ENCODE measurements at regions not wholly inside any gene's neighbourhood (a gene's known extent, or its start where the extent isn't known, plus 50 kb on each side); places are given as distances from the start of the nearest gene placed in this dataset.

DNA sequence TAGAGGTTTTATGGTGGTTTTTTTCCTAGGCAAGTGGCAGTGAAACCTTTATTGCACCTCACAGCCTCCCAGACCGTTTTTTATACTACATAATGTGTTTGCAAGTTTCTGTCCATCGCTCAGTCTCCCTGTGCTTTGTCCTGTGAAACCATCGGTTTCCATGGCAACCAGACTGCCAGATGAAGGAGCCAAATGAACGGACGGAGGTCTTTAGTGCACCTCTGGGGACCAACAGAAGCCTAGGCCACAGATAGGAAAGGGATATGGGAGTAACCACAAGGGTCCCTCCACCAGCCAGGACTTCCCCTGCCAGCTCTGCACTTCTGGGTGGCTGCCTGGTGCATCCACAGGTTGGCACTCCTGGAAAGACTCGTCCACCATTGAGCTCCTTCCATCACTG is 165.0 kb downstream of the CHST1 start:
- no peak overlapping the region for H2AFZ ChIP-seq
- H3K9me2 ChIP-seq (ENCODE audit: insufficient read depth) = no peaks in the 10 kb centered on the region
- H3K4me1 ChIP-seq (ENCODE audit: insufficient read depth) = no peaks in the 10 kb centered on the region
- H4K20me1 ChIP-seq (ENCODE audit: insufficient read depth) = no peaks in the 10 kb centered on the region
- no peaks in the 10 kb centered on the region for H3K9me3 ChIP-seq (ENCODE audit: low read depth)
- H3K27me3 ChIP-seq (replicated peaks; ENCODE audit: insufficient read depth) = 0 out of 2 replicates have a peak, but pooled peaks cover 14% of the 10 kb centered on the region
- no peaks in the 10 kb centered on the region for H3K36me3 ChIP-seq (ENCODE audit: low read depth)
- DNase-seq = no peak
- H3K4me3 ChIP-seq = no peak overlapping the region
- no peaks in the 10 kb centered on the region for H3K79me2 ChIP-seq (ENCODE audit: insufficient read depth)
- TF ChIP-seq EZH2phosphoT487 (IDR thresholded peaks at IDR 0.05; ENCODE audit: insufficient read depth, low read depth) (no peak), EZH2 (IDR thresholded peaks at IDR 0.05; ENCODE audit: insufficient read depth, poor library complexity, severe bottlenecking) (no peak)
- H3F3A ChIP-seq (ENCODE audit: insufficient read depth) = no peaks in the 10 kb centered on the region
- in situ Hi-C loops (cut with MboI) = no loop called here
- WGBS, 2 experiments (ENCODE audit: low coverage in 1 of 2, low lambda C conversion rate in 2 of 2, missing lambda C conversion rate in 2 of 2) = 10 to 13% methylated on average over 6 of the region's 6 CpGs
- no peak overlapping the region for H3K9ac ChIP-seq
- H3K27ac ChIP-seq = no peak overlapping the region
- no peak overlapping the region for H3K4me2 ChIP-seq (ENCODE audit: unreplicated experiment)

GRCh38 chr11:45494738-45495137 is 170.7 kb downstream of the CHST1 start:
- Histone ChIP-seq H3K27ac (no peak overlapping the region), H3K9me2 (ENCODE audit: insufficient read depth) (no peaks in the 10 kb centered on the region), H3K9me3 (ENCODE audit: low read depth) (no peaks in the 10 kb centered on the region), H3K36me3 (ENCODE audit: low read depth) (no peaks in the 10 kb centered on the region), H3K27me3 (replicated peaks; ENCODE audit: insufficient read depth) (peaks cover 32% of the 10 kb centered on the region), H3F3A (ENCODE audit: insufficient read depth) (no peaks in the 10 kb centered on the region), H3K9ac (no peak overlapping the region), H2AFZ (no peak overlapping the region), H3K4me2 (ENCODE audit: unreplicated experiment) (no peak overlapping the region), H3K4me1 (ENCODE audit: insufficient read depth) (no peaks in the 10 kb centered on the region), H4K20me1 (ENCODE audit: insufficient read depth) (no peaks in the 10 kb centered on the region), H3K4me3 (no peak overlapping the region), H3K79me2 (ENCODE audit: insufficient read depth) (no peaks in the 10 kb centered on the region)
- in situ Hi-C loops (cut with MboI) = no loop called here
- TF ChIP-seq EZH2 (IDR thresholded peaks at IDR 0.05; ENCODE audit: insufficient read depth, poor library complexity, severe bottlenecking) = no peak
- TF ChIP-seq EZH2phosphoT487 (IDR thresholded peaks at IDR 0.05; ENCODE audit: insufficient read depth, low read depth) = no peak
- 38 to 50% methylated on average over 2 of the region's 2 CpGs for WGBS, 2 experiments (ENCODE audit: low coverage in 1 of 2, low lambda C conversion rate in 2 of 2, missing lambda C conversion rate in 2 of 2)
- DNase-seq = no peak

DNA sequence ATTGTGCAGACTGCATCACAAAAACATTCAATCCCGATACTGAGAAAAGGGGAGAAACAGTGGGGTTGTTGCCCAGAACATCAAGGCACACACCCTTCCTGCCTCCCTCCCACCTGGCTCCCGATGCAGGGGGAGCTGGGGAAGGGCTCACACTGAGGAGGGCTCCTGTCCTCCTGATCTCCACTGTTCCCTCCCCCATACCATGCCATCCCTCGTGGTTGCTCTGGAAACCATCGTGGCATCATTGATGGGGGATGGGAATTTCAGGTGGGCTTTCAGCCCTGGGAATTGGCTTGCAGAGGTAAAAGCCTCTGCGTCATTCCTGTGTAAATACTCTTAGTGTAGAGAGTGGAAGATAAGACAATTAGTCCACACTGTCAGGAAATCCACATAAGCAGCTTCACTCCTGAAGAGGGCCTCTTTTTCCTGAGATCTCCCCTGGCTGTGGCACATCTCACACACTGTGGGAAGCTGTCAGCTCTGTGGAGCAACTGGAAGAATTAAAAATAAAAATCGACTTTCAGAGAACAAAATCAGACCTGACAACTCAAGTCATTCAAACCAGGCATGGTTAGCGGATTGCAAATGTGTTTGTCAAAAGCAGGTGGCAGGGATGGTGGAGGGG is 176.0 kb downstream of the CHST1 start:
- Histone ChIP-seq H3F3A (ENCODE audit: insufficient read depth) (no peaks in the 10 kb centered on the region), H3K4me1 (ENCODE audit: insufficient read depth) (no peaks in the 10 kb centered on the region), H3K9me2 (ENCODE audit: insufficient read depth) (no peaks in the 10 kb centered on the region), H3K27ac (no peak overlapping the region), H3K4me3 (no peak overlapping the region), H4K20me1 (ENCODE audit: insufficient read depth) (no peaks in the 10 kb centered on the region), H3K27me3 (replicated peaks; ENCODE audit: insufficient read depth) (peaks cover 24% of the 10 kb centered on the region), H3K79me2 (ENCODE audit: insufficient read depth) (no peaks in the 10 kb centered on the region), H3K9ac (no peak overlapping the region), H3K4me2 (ENCODE audit: unreplicated experiment) (no peak overlapping the region), H2AFZ (no peak overlapping the region), H3K36me3 (ENCODE audit: low read depth) (no peaks in the 10 kb centered on the region), H3K9me3 (ENCODE audit: low read depth) (no peaks in the 10 kb centered on the region)
- no peak for TF ChIP-seq EZH2phosphoT487 (IDR thresholded peaks at IDR 0.05; ENCODE audit: insufficient read depth, low read depth)
- no peak for TF ChIP-seq EZH2 (IDR thresholded peaks at IDR 0.05; ENCODE audit: insufficient read depth, poor library complexity, severe bottlenecking)
- no peak for DNase-seq
- WGBS, 2 experiments (ENCODE audit: low coverage in 1 of 2, low lambda C conversion rate in 2 of 2, missing lambda C conversion rate in 2 of 2) = 30% methylated on average over 7 of the region's 7 CpGs
- in situ Hi-C loops (cut with MboI) = no loop called here

DNA sequence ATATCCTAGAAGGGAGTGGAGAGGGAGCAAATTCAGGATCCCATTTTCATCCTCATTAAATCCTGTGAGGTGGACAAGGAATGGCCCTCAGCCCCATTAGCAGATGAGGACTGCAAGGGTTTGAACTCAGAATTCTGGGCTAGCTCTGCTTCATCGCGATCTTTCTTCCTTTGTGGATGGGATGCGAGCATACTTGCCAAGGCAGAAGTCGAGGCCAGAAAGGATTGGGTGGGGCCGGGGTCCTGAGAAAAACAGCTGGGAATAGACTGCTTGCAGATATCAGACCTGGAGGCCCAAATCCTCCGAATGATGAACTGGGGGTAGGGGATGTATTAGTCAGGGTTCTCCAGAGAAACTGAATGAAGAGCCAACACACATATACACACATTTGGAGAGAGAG is 179.0 kb downstream of the CHST1 start:
- WGBS, 2 experiments (ENCODE audit: low coverage in 1 of 2, low lambda C conversion rate in 2 of 2, missing lambda C conversion rate in 2 of 2) = 49 to 54% methylated on average over 6 of the region's 6 CpGs
- no peak overlapping the region for H3K27ac ChIP-seq

More for the DNA sequence above, 179.0 kb downstream of the CHST1 start:
- H3K9me3 ChIP-seq (ENCODE audit: low read depth) = no peaks in the 10 kb centered on the region
- in situ Hi-C loops (cut with MboI) = no loop called here
- H3K9ac ChIP-seq = no peak overlapping the region
- no peak overlapping the region for H2AFZ ChIP-seq
- H3F3A ChIP-seq (ENCODE audit: insufficient read depth) = no peaks in the 10 kb centered on the region
- TF ChIP-seq EZH2phosphoT487 (IDR thresholded peaks at IDR 0.05; ENCODE audit: insufficient read depth, low read depth) (no peak), EZH2 (IDR thresholded peaks at IDR 0.05; ENCODE audit: insufficient read depth, poor library complexity, severe bottlenecking) (no peak)
- no peaks in the 10 kb centered on the region for H3K4me1 ChIP-seq (ENCODE audit: insufficient read depth)
- no peaks in the 10 kb centered on the region for H4K20me1 ChIP-seq (ENCODE audit: insufficient read depth)
- H3K27me3 ChIP-seq (replicated peaks; ENCODE audit: insufficient read depth) = peaks cover 22% of the 10 kb centered on the region
- H3K9me2 ChIP-seq (ENCODE audit: insufficient read depth) = no peaks in the 10 kb centered on the region
- no peak for DNase-seq
- no peak overlapping the region for H3K4me3 ChIP-seq
- no peak overlapping the region for H3K4me2 ChIP-seq (ENCODE audit: unreplicated experiment)
- H3K79me2 ChIP-seq (ENCODE audit: insufficient read depth) = no peaks in the 10 kb centered on the region
- H3K36me3 ChIP-seq (ENCODE audit: low read depth) = no peaks in the 10 kb centered on the region

Measured in GM23248 (cell line).